ENCODE measurements at regions not wholly inside any gene's neighbourhood (a gene's known extent, or its start where the extent isn't known, plus 50 kb on each side); places are given as distances from the start of the nearest gene placed in this dataset.

- in situ Hi-C loops (cut with MboI; ENCODE audit: low pct_unique_long_range_greater_than_20kb, low sequenced_read_pairs, unreplicated experiment): no loop called here
- TF ChIP-seq CTCF (IDR thresholded peaks at IDR 0.05; ENCODE audit: extremely low read depth, insufficient read depth, missing control alignments): no peak
- DNase-seq (ENCODE audit: low spot score): no peak
Measured at GRCh38 chr1:14363707-14364413, 234.6 kb upstream of the KAZN start.

DNA sequence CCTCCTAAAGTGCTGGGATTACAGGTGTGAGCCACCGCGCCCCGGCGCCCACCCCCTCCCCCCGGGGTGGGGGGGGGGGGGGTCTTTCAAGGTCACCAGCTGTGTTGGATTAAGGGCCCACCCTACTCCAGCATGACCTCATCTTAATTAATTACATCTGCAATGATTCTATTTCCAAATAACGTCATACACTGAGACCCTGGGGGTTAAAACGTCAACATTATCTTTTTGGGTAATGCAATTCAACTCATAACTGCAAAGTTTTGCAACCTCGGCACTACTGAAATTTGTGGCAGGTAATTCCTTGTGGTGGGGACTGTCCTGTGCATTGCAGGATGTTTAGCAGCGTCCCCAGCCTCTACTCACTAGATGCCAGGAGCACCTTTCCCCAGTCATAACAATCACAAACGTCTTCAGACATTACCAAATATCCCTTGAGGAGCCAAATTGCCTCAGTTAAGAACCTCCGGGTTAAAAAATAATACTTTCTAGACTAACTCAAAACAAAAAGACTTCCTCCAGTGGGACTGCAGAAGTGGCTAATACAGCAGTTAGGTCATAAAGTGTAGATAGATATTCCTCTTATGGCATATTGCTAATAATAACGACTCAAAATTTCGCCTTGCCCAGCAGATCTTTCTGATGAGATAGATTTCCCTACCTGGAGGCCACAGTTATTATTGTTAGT, 233.0 kb upstream of the KAZN start:
- in situ Hi-C loops (cut with MboI; ENCODE audit: low pct_unique_long_range_greater_than_20kb, low sequenced_read_pairs, unreplicated experiment): no loop called here
- DNase-seq (ENCODE audit: low spot score): no peak
- TF ChIP-seq CTCF (IDR thresholded peaks at IDR 0.05; ENCODE audit: extremely low read depth, insufficient read depth, missing control alignments): no peak

DNA sequence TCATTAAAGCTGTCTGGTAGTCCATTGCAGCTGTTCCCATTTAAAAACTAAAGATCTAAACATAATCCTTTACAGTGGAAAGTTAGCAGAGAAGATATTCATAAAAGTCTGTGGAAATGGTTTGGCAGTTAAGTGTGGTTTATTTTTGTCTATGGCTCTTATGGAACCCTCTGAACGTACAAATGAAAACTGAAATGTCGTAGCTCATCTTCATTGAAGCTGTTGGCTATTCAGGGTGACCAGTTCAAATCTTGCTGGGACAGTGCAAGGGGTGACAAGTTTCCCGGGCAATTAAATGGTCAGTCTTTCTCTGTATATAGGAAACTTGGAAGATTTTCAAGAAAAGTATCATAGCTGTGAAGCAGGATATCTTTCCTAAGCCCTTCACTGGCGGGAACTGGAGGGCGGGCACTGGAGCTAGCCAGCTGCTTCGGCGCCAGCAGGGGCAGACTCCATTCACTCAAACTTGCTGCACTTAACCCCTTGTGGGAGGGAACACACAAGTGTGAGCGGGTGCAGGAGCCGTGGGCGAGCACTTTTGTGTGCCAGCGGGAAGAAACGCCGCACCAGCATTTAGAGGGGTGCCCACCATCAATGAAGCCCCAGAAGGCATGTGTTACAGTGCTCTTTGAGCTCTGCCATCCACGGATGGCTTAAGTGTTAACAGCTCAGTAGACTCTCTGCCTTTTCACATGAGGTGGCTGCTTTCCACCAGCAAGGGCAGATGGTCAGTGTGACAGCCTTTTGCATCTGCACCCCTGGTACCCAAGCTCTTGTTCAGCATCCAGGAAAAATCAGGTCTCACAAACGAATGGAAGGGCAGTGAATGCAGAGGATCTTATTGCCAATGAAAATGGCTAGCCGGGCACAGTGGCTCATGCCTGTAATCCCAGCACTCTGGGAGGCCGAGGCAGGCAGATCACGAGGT, 232.1 kb upstream of the KAZN start:
- DNase-seq (ENCODE audit: low spot score): no peak
- no peak for TF ChIP-seq CTCF (IDR thresholded peaks at IDR 0.05; ENCODE audit: extremely low read depth, insufficient read depth, missing control alignments)
- in situ Hi-C loops (cut with MboI; ENCODE audit: low pct_unique_long_range_greater_than_20kb, low sequenced_read_pairs, unreplicated experiment): no loop called here

DNA sequence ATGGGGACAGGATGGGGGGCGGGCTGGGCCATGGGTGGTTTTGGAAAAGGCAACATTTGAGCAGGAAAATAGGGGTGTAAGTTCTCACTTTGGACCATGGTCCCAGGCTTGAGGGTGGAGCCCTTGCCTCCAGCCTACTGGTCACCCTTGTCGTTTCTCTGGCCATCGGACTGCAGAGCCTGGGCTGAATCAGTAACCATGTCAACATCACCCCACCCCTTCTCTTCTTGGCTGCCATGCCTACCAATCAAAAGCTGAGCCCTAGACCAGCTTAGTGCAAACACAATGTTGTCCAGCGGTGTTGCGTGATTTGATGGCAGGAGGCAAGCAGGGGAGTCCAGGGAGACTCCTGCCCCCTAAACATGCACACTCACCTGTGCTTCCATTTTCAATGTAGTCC, 231.0 kb upstream of the KAZN start:
- no peak for DNase-seq (ENCODE audit: low spot score)
- in situ Hi-C loops (cut with MboI; ENCODE audit: low pct_unique_long_range_greater_than_20kb, low sequenced_read_pairs, unreplicated experiment): no loop called here
- no peak for TF ChIP-seq CTCF (IDR thresholded peaks at IDR 0.05; ENCODE audit: extremely low read depth, insufficient read depth, missing control alignments)

- in situ Hi-C loops (cut with MboI; ENCODE audit: low pct_unique_long_range_greater_than_20kb, low sequenced_read_pairs, unreplicated experiment): no loop called here
- no peak for TF ChIP-seq CTCF (IDR thresholded peaks at IDR 0.05; ENCODE audit: extremely low read depth, insufficient read depth, missing control alignments)
- no peak for DNase-seq (ENCODE audit: low spot score)
Measured at GRCh38 chr1:14369526-14370213, 228.8 kb upstream of the KAZN start.

Data from GM13977 (cell line).